ENCODE measurements at regions not wholly inside any gene's neighbourhood (a gene's known extent, or its start where the extent isn't known, plus 50 kb on each side); places are given as distances from the start of the nearest gene placed in this dataset.

- no peak for DNase-seq (ENCODE audit: low read depth)
These were observed 308.5 kb downstream of the KCNS3 start for GRCh38 chr2:18186816-18187613.

GRCh38 chr2:18182861-18183260 lies 304.4 kb downstream of the KCNS3 start:
- no peak for DNase-seq (ENCODE audit: low read depth)

GRCh38 chr2:18180912-18181311 lies 302.4 kb downstream of the KCNS3 start:
- no peak for DNase-seq (ENCODE audit: low read depth)

GRCh38 chr2:18180031-18180610 lies 301.7 kb downstream of the KCNS3 start:
- no peak for DNase-seq (ENCODE audit: low read depth)

- no peak for DNase-seq (ENCODE audit: low read depth)
These were observed 300.4 kb downstream of the KCNS3 start for GRCh38 chr2:18178736-18179349.

GRCh38 chr2:18176679-18177215 lies 298.3 kb downstream of the KCNS3 start:
- no peak for DNase-seq (ENCODE audit: low read depth)

GRCh38 chr2:18172607-18173006 lies 294.1 kb downstream of the KCNS3 start:
- no peak for DNase-seq (ENCODE audit: low read depth)

GRCh38 chr2:18171191-18172139 lies 293.0 kb downstream of the KCNS3 start:
- DNase-seq (ENCODE audit: low read depth): no peak

GRCh38 chr2:18170642-18171041 lies 292.2 kb downstream of the KCNS3 start:
- DNase-seq (ENCODE audit: low read depth): no peak

GRCh38 chr2:18169893-18170175 lies 291.4 kb downstream of the KCNS3 start:
- no peak for DNase-seq (ENCODE audit: low read depth)

GRCh38 chr2:18169121-18169892 lies 290.8 kb downstream of the KCNS3 start:
- DNase-seq (ENCODE audit: low read depth): no peak

GRCh38 chr2:18167871-18168270 lies 289.4 kb downstream of the KCNS3 start:
- no peak for DNase-seq (ENCODE audit: low read depth)

GRCh38 chr2:18161681-18162080 lies 283.2 kb downstream of the KCNS3 start:
- DNase-seq (ENCODE audit: low read depth): no peak

- no peak for DNase-seq (ENCODE audit: low read depth)
These were observed 281.4 kb downstream of the KCNS3 start for GRCh38 chr2:18159896-18160295.

- DNase-seq (ENCODE audit: low read depth): no peak
These were observed 278.0 kb downstream of the KCNS3 start for GRCh38 chr2:18156421-18156820.

GRCh38 chr2:18156002-18156401 lies 277.5 kb downstream of the KCNS3 start:
- DNase-seq (ENCODE audit: low read depth): no peak

GRCh38 chr2:18154812-18155211 lies 276.3 kb downstream of the KCNS3 start:
- DNase-seq (ENCODE audit: low read depth): no peak

- DNase-seq (ENCODE audit: low read depth): no peak
These were observed 275.8 kb downstream of the KCNS3 start for GRCh38 chr2:18154259-18154658.

GRCh38 chr2:18153741-18154140 lies 275.3 kb downstream of the KCNS3 start:
- no peak for DNase-seq (ENCODE audit: low read depth)

GRCh38 chr2:18151237-18151636 lies 272.8 kb downstream of the KCNS3 start:
- DNase-seq (ENCODE audit: low read depth): no peak

- no peak for DNase-seq (ENCODE audit: low read depth)
These were observed 271.3 kb downstream of the KCNS3 start for GRCh38 chr2:18149660-18150246.
